Fibroblast of skin of scalp (primary cell): ENCODE measurements at regions not wholly inside any gene's neighbourhood (a gene's known extent, or its start where the extent isn't known, plus 50 kb on each side); places are given as distances from the start of the nearest gene placed in this dataset.

Experiments used
- DNase-seq: peaks from one replicate; pipeline ENCODE4 v3.0.0-alpha.2; 2013

GRCh38 chr18:54532962-54533361 lies 58.1 kb upstream of the DYNAP start:
- DNase-seq: no peak
